IPS DF 4.7 (cell line): ENCODE measurements at regions not wholly inside any gene's neighbourhood (a gene's known extent, or its start where the extent isn't known, plus 50 kb on each side); places are given as distances from the start of the nearest gene placed in this dataset.
"Not testable (repeated sequence)": the region's sequence is repeated elsewhere in the genome, so short reads cannot be mapped to it uniquely, and the experiment has no call there.

Source experiments
- DNase-seq: peaks from one replicate; pipeline ENCODE4 v3.0.0-alpha.2; 2013; ENCODE audit warnings: low spot score; ENCODE audit errors: extremely low read depth

GRCh38 chr1:188499690-188500089 is 1670.9 kb downstream of the PLA2G4A start:
- no peak for DNase-seq

- DNase-seq = no peak
These were observed 1686.2 kb downstream of the PLA2G4A start for GRCh38 chr1:188514917-188515316.

GRCh38 chr1:188517139-188517538 is 1688.4 kb downstream of the PLA2G4A start:
- no peak for DNase-seq

GRCh38 chr1:188551176-188551575 is 1722.4 kb downstream of the PLA2G4A start:
- no peak for DNase-seq

GRCh38 chr1:188557053-188557452 is 1728.3 kb downstream of the PLA2G4A start:
- DNase-seq = no peak

GRCh38 chr1:188582911-188583532 is 1754.3 kb downstream of the PLA2G4A start:
- DNase-seq = no peak

- DNase-seq = no peak
These were observed 1755.4 kb downstream of the PLA2G4A start for GRCh38 chr1:188584119-188584518.

GRCh38 chr1:188590641-188591040 is 1761.9 kb downstream of the PLA2G4A start:
- DNase-seq = no peak

- DNase-seq = no peak
These were observed 1765.9 kb downstream of the PLA2G4A start for GRCh38 chr1:188594542-188595235.

- no peak for DNase-seq
These were observed 1770.6 kb downstream of the PLA2G4A start for GRCh38 chr1:188599313-188599712.

- no peak for DNase-seq
These were observed 1782.7 kb downstream of the PLA2G4A start for GRCh38 chr1:188611432-188611831.

- no peak for DNase-seq
These were observed 1786.6 kb downstream of the PLA2G4A start for GRCh38 chr1:188615321-188615720.

GRCh38 chr1:188620236-188620635 is 1791.5 kb downstream of the PLA2G4A start:
- DNase-seq = no peak

- DNase-seq = no peak
These were observed 1812.9 kb downstream of the PLA2G4A start for GRCh38 chr1:188641566-188642211.

GRCh38 chr1:188642704-188643103 is 1814.0 kb downstream of the PLA2G4A start:
- DNase-seq = no peak

- DNase-seq = no peak
These were observed 1823.9 kb downstream of the PLA2G4A start for GRCh38 chr1:188652678-188653077.

GRCh38 chr1:188655966-188656365 is 1821.7 kb downstream of the BRINP3 start:
- DNase-seq = not testable (repeated sequence)

- DNase-seq = no peak
These were observed 1817.1 kb downstream of the BRINP3 start for GRCh38 chr1:188660572-188660971.

- DNase-seq = no peak
These were observed 1812.2 kb downstream of the BRINP3 start for GRCh38 chr1:188665477-188665876.

GRCh38 chr1:188668083-188668482 is 1809.6 kb downstream of the BRINP3 start:
- no peak for DNase-seq

- DNase-seq = no peak
These were observed 1807.8 kb downstream of the BRINP3 start for GRCh38 chr1:188669728-188670382.

GRCh38 chr1:188670837-188671236 is 1806.8 kb downstream of the BRINP3 start:
- no peak for DNase-seq
